GM10266 (cell line): ENCODE measurements at regions not wholly inside any gene's neighbourhood (a gene's known extent, or its start where the extent isn't known, plus 50 kb on each side); places are given as distances from the start of the nearest gene placed in this dataset.

Experiments
- DNase-seq: peaks from one replicate; pipeline ENCODE4 v3.0.0; 2012; ENCODE audit errors: extremely low spot score
- TF ChIP-seq, protein P1 (sequence below): IDR thresholded peaks from 2 replicates; pipeline ENCODE4 v1.5.1; 2012; ENCODE audit warnings: mild to moderate bottlenecking, low read depth; ENCODE audit not compliant: control insufficient read depth, insufficient read depth; ENCODE audit errors: missing control alignments

DNA sequence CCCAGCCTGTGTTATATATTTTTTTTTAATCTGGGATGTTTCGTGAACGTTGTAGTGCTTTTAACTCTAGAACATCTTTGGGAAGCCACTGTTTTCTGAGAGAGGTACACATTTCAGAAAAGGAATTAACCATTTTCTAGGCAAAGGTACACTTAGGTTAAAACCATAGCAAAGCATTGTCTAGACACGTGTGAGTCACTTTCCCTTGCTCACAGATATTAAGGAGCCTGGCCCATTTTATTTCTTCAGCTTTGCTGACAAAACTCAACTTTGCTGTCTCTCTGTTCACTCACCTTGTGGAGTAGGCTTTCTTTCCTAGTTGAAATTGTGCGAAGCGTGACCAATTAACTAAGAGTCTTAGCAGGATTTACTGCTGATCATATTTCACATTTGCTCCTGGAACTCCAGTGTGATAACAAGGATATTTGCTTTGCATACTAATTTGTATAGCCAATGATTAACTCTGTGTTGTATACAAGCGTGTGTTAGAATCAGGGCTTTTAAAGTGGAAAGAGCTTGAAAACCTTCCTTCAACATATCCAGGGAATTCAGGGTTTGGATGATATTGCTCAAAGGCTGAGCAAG is 215.0 kb upstream of the AGAP1 start:
- no peak for DNase-seq
- TF ChIP-seq, protein P1, sequence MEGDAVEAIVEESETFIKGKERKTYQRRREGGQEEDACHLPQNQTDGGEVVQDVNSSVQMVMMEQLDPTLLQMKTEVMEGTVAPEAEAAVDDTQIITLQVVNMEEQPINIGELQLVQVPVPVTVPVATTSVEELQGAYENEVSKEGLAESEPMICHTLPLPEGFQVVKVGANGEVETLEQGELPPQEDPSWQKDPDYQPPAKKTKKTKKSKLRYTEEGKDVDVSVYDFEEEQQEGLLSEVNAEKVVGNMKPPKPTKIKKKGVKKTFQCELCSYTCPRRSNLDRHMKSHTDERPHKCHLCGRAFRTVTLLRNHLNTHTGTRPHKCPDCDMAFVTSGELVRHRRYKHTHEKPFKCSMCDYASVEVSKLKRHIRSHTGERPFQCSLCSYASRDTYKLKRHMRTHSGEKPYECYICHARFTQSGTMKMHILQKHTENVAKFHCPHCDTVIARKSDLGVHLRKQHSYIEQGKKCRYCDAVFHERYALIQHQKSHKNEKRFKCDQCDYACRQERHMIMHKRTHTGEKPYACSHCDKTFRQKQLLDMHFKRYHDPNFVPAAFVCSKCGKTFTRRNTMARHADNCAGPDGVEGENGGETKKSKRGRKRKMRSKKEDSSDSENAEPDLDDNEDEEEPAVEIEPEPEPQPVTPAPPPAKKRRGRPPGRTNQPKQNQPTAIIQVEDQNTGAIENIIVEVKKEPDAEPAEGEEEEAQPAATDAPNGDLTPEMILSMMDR = no peak

DNA sequence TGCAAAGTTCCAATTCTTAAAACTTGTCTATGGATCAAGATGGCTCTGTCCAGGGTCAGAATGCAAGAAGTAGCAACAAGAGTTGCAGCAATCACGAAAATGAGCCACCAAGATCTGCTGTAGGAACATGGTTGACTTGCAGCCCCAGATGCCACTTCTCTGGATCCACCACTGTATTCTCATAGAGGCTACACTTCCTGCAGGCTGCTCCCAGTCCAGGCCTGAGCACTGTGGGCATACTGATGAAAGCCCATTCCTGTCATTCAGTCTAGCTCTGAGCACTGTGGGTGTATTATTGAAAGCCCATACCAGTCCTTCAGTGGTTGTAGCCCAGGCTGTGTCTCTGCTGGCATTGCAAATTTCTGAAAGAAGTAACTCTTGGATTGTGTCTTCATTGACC is 213.9 kb upstream of the AGAP1 start:
- no peak for DNase-seq
- TF ChIP-seq, protein P1 = no peak

DNA sequence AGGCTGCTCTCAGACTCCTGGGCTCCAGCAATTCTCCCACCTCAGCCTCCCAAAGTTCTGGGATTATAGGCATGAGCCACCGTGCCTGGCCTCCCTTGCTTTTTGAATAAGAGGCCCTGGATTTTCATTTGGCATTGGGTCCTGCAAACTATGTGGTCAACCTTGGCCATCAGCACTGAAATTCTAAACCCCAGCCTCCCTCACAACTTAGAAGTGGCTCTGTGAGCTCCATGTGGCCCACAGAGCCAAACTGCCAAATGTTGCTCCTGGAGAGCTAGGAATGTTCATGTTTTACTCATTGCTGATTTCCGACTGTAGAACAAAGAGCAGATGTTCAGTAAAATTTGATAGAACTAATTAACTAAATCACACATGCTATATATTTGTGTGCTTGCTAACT is 210.6 kb upstream of the AGAP1 start:
- TF ChIP-seq, protein P1 = no peak
- DNase-seq = no peak

DNA sequence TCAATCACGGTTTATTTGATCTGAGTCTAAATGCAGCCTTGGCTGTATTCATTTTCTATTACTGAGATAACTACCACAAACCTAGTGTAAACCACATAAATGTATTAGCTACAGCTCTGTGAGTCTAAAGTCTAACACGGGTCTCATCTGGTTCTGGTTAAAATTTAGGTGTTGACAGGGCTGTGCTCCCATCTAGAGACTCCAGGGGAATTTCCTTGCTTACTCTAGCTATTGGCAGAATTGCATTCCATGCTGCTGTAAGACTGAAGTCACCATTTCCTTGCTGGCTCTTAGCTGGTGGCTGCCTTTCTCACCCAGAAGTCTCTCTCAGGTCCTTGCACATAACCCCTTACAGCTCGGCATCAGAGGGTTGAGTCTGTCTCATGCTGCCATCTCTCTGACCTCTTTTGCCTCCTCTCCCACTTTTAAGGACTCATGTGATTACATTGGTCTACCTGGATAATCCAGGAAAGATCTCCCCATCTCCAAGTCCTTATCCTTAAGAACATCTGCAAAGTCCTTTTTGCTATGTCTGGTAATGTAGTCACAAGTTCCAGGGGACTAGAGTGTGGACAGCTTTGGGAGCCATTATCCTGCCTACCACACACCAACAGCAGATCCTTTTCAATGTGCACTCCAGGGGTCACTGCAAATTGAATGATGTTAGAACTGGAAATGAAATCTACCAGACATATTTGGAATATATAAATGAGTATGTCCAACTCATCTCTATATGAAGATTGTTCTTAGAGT is 207.0 kb upstream of the AGAP1 start:
- no peak for DNase-seq
- TF ChIP-seq, protein P1 = no peak

DNA sequence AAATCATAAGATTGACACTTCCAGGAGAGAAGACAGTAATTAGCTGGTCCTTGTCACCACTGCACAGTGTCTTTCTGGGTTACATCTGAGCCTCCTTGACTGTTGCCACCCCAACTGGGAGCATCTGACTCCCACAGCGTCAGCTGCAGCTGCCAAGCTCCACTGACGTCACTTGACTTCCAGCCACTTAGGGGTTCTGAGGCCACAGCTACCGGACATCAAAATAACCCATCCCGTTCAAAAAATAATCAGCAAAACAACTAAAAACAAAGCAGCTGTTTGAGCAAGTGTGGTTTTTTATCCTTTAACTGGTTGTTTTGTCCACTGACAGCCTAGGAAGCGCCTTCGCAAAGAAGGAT is 206.5 kb upstream of the AGAP1 start:
- no peak for DNase-seq
- TF ChIP-seq, protein P1 = no peak

DNA sequence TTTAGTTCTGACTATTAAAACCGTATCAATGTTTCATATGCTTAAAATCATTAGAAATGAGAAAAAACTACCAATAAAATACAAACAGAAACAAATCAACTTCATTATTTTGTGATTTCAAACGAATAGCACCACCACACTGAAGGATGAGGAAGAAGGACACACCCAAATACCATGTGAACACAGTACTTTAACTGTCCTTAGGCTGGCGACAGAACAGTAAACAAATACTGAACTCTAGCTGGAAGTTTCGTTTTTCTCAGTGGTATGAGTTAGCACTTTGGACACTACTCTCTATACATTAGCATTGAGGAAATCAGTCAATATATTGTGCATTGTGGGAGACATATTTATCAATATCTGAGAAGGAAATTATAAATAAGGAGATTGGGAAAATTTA is 202.4 kb upstream of the AGAP1 start:
- TF ChIP-seq, protein P1 = no peak
- DNase-seq = no peak

DNA sequence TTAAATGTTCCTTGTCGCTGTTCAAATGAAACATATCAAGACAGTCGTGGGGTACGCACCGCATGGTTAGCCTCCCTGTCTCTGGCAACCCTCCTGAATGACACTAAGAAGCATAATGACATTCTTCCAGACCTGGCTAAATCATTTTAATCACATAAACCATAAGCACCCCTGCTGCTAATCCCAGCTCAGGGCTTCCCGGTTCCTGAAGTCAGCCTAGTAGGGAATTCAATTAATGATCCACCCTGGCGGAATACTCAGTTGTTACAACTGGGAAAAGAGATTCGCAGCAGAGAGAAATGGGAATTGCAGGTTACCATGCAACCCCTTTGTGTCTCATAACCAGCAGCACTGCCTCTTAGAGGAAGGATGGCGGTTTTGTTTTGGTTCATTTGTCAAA is 200.8 kb upstream of the AGAP1 start:
- no peak for DNase-seq
- TF ChIP-seq, protein P1 = no peak
